HL-60 (cell line): ENCODE measurements at regions not wholly inside any gene's neighbourhood (a gene's known extent, or its start where the extent isn't known, plus 50 kb on each side); places are given as distances from the start of the nearest gene placed in this dataset.
"Not testable (repeated sequence)": the region's sequence is repeated elsewhere in the genome, so short reads cannot be mapped to it uniquely, and the experiment has no call there.

Source experiments
- DNase-seq, 2 experiments: peaks; one replicate each; pipeline ENCODE4 v3.0.0-alpha.2; 2010 to 2020; ENCODE audit warnings: low read depth in 1 of 2, low spot score in 1 of 2
- H3K27ac ChIP-seq: fragments of 250-450 bp; sonication (Bioruptor Pico); replicated peaks from 2 replicates; pipeline ENCODE4 v1.5.1; 2020; ENCODE audit warnings: mild to moderate bottlenecking, moderate library complexity
- H3K27me3 ChIP-seq: fragments of 250-450 bp; sonication (Bioruptor Pico); 2 replicates; pipeline ENCODE4 v1.5.1; 2021; ENCODE audit warnings: mild to moderate bottlenecking, moderate library complexity; ENCODE audit not compliant: insufficient read depth, poor library complexity, severe bottlenecking
- H3K4me3 ChIP-seq: replicated peaks from 2 replicates; pipeline ENCODE4 v1.5.1; 2011; ENCODE audit warnings: mild to moderate bottlenecking, control low read depth, low read length; ENCODE audit not compliant: insufficient read depth
- CTCF ChIP-seq: IDR thresholded peaks from one replicate; pipeline ENCODE4 v1.5.1; 2011; ENCODE audit warnings: low read length, control low read depth, inconsistent platforms; ENCODE audit not compliant: insufficient read depth
- GABPA ChIP-seq: IDR thresholded peaks from 2 replicates; pipeline ENCODE4 v1.6.1; 2012; ENCODE audit warnings: low read depth
- POLR2AphosphoS5 ChIP-seq: IDR thresholded peaks from 2 replicates; pipeline ENCODE4 v1.6.1; 2012; ENCODE audit warnings: low read depth
- REST ChIP-seq: IDR thresholded peaks from 2 replicates; pipeline ENCODE4 v1.6.1; 2012; ENCODE audit warnings: low read depth; ENCODE audit not compliant: insufficient replicate concordance
- SPI1 ChIP-seq: IDR thresholded peaks from 2 replicates; pipeline ENCODE4 v1.6.1; 2012; ENCODE audit warnings: low read depth, mild to moderate bottlenecking, borderline replicate concordance

GRCh38 chr5:26390608-26391007 lies 647.8 kb downstream of the CDH9 start:
- DNase-seq, result no peak
- TF ChIP-seq SPI1 (no peak), POLR2AphosphoS5 (no peak), REST (no peak), CTCF (no peak), GABPA (no peak)
- no peak overlapping the region for H3K27ac ChIP-seq
- no peaks in the 10 kb centered on the region for H3K27me3 ChIP-seq
- H3K4me3 ChIP-seq, result no peak overlapping the region

GRCh38 chr5:26388976-26389375 lies 649.4 kb downstream of the CDH9 start:
- no peak for TF ChIP-seq REST
- TF ChIP-seq GABPA, result no peak
- no peak for TF ChIP-seq CTCF
- TF ChIP-seq SPI1, result no peak
- TF ChIP-seq POLR2AphosphoS5, result no peak
- no peak for DNase-seq
- Histone ChIP-seq H3K4me3 (no peak overlapping the region), H3K27ac (no peak overlapping the region), H3K27me3 (no peaks in the 10 kb centered on the region)

GRCh38 chr5:26386532-26386931 lies 651.9 kb downstream of the CDH9 start:
- Histone ChIP-seq H3K27me3 (no peaks in the 10 kb centered on the region), H3K27ac (no peak overlapping the region), H3K4me3 (no peak overlapping the region)
- TF ChIP-seq GABPA (no peak), SPI1 (no peak), CTCF (no peak), POLR2AphosphoS5 (no peak), REST (no peak)
- no peak for DNase-seq

- not testable (repeated sequence) for H3K27me3 ChIP-seq, H3K27ac ChIP-seq, DNase-seq, H3K4me3 ChIP-seq
Measured at GRCh38 chr5:26364624-26365023, 673.8 kb downstream of the CDH9 start.
